Activated T-cell treated with anti-CD3 and anti-CD28 coated beads, Interleukin-2, amount 50 U/mL, for 72 hours (primary cell): ENCODE measurements at regions not wholly inside any gene's neighbourhood (a gene's known extent, or its start where the extent isn't known, plus 50 kb on each side); places are given as distances from the start of the nearest gene placed in this dataset.
"Not testable (repeated sequence)": the region's sequence is repeated elsewhere in the genome, so short reads cannot be mapped to it uniquely, and the experiment has no call there.

ENCODE experiments used
- ATAC-seq, 2 donors: fragments of 150-1000 bp; cut with Tn5 transposase; replicated peaks in 1 of 2; 2 replicates each; pipeline ENCODE4 v1.10.0; 2021; ENCODE audit warnings: moderate library complexity in 2 of 2, mild to moderate bottlenecking in 1 of 2
- DNase-seq, 2 donors: peaks; one replicate each; pipeline ENCODE4 v3.0.0; 2021 to 2022; ENCODE audit warnings: mixed read lengths in 1 of 2
- H3K27ac Mint-ChIP-seq: one replicate; pipeline ENCODE4 v1.8.0; 2022; ENCODE audit warnings: mild to moderate bottlenecking, moderate library complexity, mixed read lengths
- H3K27me3 Mint-ChIP-seq: one replicate; pipeline ENCODE4 v1.8.0; 2022; ENCODE audit warnings: low read depth, mixed read lengths
- H3K36me3 Mint-ChIP-seq, 2 donors: one replicate each; pipeline ENCODE4 v1.8.0; 2022; ENCODE audit warnings: mixed read lengths in 2 of 2, mild to moderate bottlenecking in 1 of 2; ENCODE audit not compliant: insufficient read depth in 2 of 2
- H3K4me1 Mint-ChIP-seq: one replicate; pipeline ENCODE4 v1.8.0; 2022; ENCODE audit warnings: low read depth, mixed read lengths
- H3K4me3 Mint-ChIP-seq, 2 donors: one replicate each; pipeline ENCODE4 v1.8.0; 2022; ENCODE audit warnings: mild to moderate bottlenecking in 2 of 2, mixed read lengths in 2 of 2, moderate library complexity in 2 of 2
- H3K9me3 Mint-ChIP-seq, 2 donors: one replicate each; pipeline ENCODE4 v1.8.0; 2022; ENCODE audit warnings: mixed read lengths in 2 of 2

DNA sequence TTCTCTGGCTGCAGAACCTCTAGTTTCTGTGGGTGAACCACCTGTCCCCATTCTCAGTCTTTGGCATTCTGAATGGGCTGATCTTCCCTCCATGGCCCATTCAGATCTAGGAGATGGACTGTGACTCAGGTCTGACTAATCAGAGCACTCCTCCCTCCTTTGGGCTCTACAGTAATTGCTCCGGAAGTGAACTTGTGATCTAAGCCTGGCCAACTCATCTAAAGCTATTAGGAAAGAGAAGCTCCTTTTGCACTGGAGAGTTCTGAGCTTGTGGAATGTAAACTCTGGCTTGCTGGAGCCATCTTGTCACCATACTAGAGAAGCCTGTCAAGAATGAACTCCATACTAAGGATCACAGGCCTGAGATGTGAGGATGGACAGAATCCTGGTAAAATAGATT, 168.2 kb downstream of the SUDS3 start:
- Mint-ChIP-seq H3K36me3 (no peaks in the 10 kb centered on the region), H3K4me3 (no peak overlapping the region), H3K27ac (no peak overlapping the region), H3K4me1 (no peaks in the 10 kb centered on the region), H3K27me3 (no peaks in the 10 kb centered on the region), H3K9me3 (peaks cover 2 to 5% of the 10 kb centered on the region in 2 donors)
- ATAC-seq (no peak), DNase-seq (no peak)

DNA sequence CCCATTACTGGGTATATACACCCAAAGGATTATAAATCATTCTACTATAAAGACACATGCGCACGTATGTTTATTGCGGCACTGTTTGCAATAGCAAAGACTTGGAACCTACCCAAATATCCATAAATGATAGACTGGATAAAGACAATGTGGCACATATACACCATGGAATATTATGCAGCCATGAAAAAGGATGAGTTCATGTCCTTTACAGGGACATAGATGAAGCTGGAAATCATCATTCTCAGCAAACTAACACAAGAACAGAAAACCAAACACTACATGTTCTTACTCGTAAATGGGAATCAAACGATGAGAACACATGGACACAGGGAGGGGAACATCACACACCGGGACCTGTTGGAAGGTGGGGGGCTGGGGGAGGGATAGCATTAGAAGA, 171.3 kb downstream of the SUDS3 start:
- ATAC-seq, H3K27me3 Mint-ChIP-seq, H3K4me3 Mint-ChIP-seq, H3K36me3 Mint-ChIP-seq, H3K4me1 Mint-ChIP-seq, H3K27ac Mint-ChIP-seq, H3K9me3 Mint-ChIP-seq, DNase-seq: not testable (repeated sequence)

DNA sequence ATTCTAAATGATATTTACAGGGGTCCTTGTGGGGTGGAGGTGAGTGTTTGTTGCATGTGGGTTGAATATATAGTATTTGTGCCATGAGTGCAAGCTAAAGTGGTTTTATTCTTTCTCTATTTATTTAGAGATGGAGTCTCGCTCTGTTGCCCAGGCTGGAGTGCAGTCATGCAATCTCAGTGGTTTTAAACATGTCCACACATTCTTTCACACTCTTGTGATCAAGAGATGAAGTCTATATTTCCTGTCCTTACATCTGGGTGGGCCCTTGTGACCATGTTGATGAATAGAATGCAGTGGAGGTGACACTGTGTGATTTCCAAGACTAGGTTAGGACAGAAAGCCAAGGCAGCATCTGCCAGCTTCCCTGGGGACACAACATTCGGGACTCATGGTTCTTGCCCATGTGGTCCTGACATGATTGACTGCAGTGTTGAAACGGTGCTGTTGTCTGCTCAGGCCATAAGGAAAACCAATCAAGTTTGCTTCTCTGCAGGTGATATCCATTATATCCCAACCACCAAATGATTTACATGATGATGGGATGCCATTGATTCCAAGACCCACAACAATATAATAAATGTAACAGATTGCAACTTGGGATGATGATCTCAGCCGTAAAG, 172.6 kb downstream of the SUDS3 start:
- ATAC-seq (no peak), DNase-seq (no peak)
- no peaks in the 10 kb centered on the region for H3K27me3 Mint-ChIP-seq
- peaks cover 4 to 6% of the 10 kb centered on the region in 2 donors for H3K9me3 Mint-ChIP-seq
- no peak overlapping the region for H3K4me3 Mint-ChIP-seq
- H3K36me3 Mint-ChIP-seq, result no peaks in the 10 kb centered on the region
- no peaks in the 10 kb centered on the region for H3K4me1 Mint-ChIP-seq
- H3K27ac Mint-ChIP-seq, result no peak overlapping the region

DNA sequence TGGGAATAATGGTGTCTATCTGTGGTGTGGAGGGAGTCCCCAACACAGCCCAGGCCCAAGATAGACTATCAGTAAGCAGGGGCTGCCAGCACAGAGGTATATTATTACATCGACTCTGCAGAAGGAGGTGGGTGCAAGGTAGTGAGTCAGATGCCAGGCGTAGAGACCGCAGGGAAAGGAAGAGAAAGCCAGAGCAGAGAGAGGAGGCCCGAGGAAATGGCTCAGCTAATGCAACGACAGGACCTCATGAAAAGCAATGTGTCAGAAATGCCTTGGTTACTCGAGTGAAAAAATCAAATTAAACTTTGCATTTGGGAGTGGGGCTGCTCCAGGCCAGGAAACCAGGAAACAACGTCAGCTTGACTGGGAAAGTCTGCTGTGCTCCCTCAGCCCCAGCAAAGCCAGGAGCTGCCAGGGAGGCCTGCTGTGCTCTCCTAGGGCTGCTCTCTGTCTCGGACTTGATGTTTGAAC, 173.2 kb downstream of the SUDS3 start:
- H3K27me3 Mint-ChIP-seq, result no peaks in the 10 kb centered on the region
- H3K9me3 Mint-ChIP-seq, result peaks cover 4 to 6% of the 10 kb centered on the region in 2 donors
- no peak overlapping the region for H3K4me3 Mint-ChIP-seq
- H3K4me1 Mint-ChIP-seq, result no peaks in the 10 kb centered on the region
- DNase-seq (no peak), ATAC-seq (no peak)
- no peak overlapping the region for H3K27ac Mint-ChIP-seq
- H3K36me3 Mint-ChIP-seq, result no peaks in the 10 kb centered on the region

DNA sequence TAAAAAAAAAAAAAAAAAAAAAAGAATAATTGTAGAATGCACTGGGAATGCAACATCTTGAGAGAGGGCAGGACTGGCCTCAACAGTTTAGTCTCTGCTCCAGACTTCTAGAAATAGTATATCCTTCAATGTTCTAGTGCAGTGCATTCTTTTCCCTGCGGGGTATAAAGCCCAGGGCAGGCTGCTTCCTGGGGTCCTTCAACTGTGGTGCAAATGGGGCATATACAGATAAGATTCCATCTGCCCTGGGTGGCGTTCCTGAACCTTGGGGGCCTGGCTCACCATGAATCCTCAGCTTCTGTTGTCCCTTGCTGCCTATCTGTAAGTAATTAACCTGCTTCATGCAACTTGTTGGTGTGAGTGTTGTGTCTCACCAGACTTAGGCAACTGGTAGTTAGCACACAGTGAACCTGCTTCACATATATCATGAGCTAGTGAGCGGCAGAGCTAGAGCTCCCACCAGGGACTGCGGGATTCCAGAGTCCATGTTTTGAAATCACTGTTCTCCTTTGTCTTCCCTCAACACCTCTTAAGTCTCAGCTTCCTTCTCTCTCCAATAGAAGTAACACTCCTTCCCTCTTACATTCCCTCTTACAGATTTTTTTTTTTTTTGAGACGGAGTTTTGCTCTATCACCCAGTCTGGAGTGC, 177.6 kb downstream of the SUDS3 start:
- no peak overlapping the region for H3K27ac Mint-ChIP-seq

DNA sequence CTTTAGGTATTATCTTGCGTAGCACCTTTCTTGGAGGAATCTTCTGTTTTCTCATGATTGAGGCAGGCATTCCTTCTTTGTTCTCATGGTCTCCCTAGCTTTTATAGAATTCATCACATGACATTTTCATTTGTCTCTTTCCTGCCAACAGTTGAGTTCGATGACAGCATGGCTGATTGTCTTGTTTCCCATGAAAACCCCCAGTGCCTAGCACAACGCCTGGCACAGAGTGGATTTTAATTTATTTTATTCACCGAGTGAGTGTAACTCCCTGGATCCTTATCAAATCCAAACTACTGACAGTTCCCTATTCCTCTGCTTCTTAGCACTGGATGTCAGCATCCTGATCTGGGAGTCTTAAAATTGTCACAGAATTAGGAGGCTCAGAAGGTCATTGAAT, 182.6 kb downstream of the SUDS3 start:
- no peak for ATAC-seq
- no peak overlapping the region for H3K27ac Mint-ChIP-seq
- no peak for DNase-seq
- H3K36me3 Mint-ChIP-seq, result no peaks in the 10 kb centered on the region
- H3K4me3 Mint-ChIP-seq, result no peak overlapping the region
- H3K4me1 Mint-ChIP-seq, result no peaks in the 10 kb centered on the region
- no peaks in the 10 kb centered on the region for H3K9me3 Mint-ChIP-seq
- no peaks in the 10 kb centered on the region for H3K27me3 Mint-ChIP-seq

More for the DNA sequence above, 177.6 kb downstream of the SUDS3 start:
- ATAC-seq (no peak), DNase-seq (no peak)
- H3K9me3 Mint-ChIP-seq, result peaks cover 2 to 4% of the 10 kb centered on the region in 2 donors
- H3K36me3 Mint-ChIP-seq, result no peaks in the 10 kb centered on the region
- no peaks in the 10 kb centered on the region for H3K27me3 Mint-ChIP-seq
- no peak overlapping the region for H3K4me3 Mint-ChIP-seq
- no peaks in the 10 kb centered on the region for H3K4me1 Mint-ChIP-seq

DNA sequence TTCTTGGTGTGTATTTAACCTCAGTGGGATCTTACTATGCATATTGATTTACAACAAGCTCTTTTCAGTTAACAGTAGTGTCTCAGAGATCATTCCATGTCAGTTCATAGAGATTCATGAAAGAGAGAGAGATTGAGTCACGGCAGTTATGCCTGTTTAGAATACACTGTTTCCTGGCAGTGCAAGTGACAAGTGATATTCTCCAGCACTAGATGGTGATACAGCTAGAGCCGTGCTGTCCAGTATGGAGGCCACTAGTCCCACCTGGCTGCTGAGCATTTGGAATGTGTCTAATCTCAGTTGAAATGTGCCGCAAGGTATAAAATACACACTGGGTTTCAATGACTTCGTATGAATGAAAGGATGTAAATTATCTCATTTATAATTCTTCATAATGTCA, 184.4 kb downstream of the SUDS3 start:
- no peaks in the 10 kb centered on the region for H3K27me3 Mint-ChIP-seq
- DNase-seq, result no peak
- no peak overlapping the region for H3K27ac Mint-ChIP-seq
- H3K36me3 Mint-ChIP-seq, result no peaks in the 10 kb centered on the region
- ATAC-seq, result no peak
- H3K4me1 Mint-ChIP-seq, result no peaks in the 10 kb centered on the region
- no peaks in the 10 kb centered on the region for H3K9me3 Mint-ChIP-seq
- no peak overlapping the region for H3K4me3 Mint-ChIP-seq

DNA sequence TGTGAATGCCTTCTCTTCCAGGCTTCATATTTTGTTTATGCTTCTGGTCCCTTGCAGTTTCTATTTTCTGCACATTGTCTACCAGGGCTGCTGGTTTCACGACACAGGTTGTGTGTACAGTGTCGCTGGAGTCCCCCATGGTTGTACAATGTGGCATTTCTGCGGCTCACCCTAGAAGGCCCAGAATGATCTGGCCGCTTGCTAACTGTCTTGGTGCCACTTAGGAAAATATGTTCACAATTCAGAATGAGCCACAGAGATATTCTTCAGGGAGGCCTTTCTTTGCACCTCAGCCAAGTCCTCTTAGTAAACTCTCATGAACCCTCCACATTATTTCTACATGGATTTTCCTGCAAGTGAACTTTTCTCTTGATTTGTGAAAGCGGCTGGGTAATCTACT, 195.4 kb downstream of the SUDS3 start:
- H3K36me3 Mint-ChIP-seq, result peaks cover 0 to 3% of the 10 kb centered on the region in 2 donors
- peaks cover 1 to 4% of the 10 kb centered on the region in 2 donors for H3K9me3 Mint-ChIP-seq
- ATAC-seq (no peak), DNase-seq (no peak)
- no peaks in the 10 kb centered on the region for H3K27me3 Mint-ChIP-seq
- H3K27ac Mint-ChIP-seq, result no peak overlapping the region
- no peaks in the 10 kb centered on the region for H3K4me1 Mint-ChIP-seq
- no peak overlapping the region for H3K4me3 Mint-ChIP-seq

DNA sequence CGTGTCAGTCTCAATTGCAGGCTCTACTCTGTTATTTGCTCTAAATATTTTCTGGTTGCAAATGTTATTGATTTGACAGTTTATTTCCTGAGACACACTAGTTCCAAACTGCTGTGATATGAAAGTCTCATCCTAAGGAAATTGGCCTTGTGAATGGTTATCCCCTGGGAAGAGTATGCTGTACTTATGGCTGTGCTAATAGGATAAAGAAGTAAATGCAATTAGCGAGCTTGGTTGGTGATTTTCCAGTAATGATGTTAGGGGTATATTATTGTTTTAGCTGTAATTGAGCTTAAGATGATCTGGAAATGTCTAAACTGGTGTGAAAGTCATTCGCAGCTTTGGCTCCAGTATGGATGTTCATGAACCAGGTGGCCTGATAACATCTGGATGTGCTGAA, 197.9 kb downstream of the SUDS3 start:
- peaks cover 0 to 3% of the 10 kb centered on the region in 2 donors for H3K36me3 Mint-ChIP-seq
- DNase-seq, result no peak
- H3K4me1 Mint-ChIP-seq, result no peaks in the 10 kb centered on the region
- no peaks in the 10 kb centered on the region for H3K27me3 Mint-ChIP-seq
- H3K4me3 Mint-ChIP-seq, result no peak overlapping the region
- H3K27ac Mint-ChIP-seq, result no peak overlapping the region
- H3K9me3 Mint-ChIP-seq, result peaks cover 1 to 4% of the 10 kb centered on the region in 2 donors
- no peak for ATAC-seq

DNA sequence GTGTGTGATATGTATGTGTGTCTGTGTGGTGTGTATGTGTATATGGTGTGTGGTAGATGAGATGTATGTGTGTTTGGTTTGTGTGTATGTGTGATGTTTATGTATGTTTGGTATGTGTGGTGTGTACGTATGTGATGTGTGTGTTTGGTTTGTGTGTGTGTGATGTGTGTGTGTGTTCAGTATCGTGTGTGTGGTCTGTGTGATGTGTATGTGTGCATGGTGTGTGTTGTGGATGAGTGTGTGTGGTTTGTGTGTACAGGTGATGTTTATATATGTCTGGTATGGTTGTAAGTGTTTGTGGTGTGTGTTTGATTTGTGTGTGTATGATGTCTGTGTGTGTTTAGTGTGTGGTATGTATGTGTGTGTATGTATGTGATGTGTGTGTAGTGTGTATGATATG, 199.4 kb downstream of the SUDS3 start:
- Mint-ChIP-seq H3K27ac (no peak overlapping the region), H3K4me1 (no peaks in the 10 kb centered on the region), H3K36me3 (peaks cover 0 to 3% of the 10 kb centered on the region in 2 donors), H3K27me3 (no peaks in the 10 kb centered on the region), H3K4me3 (no peak overlapping the region), H3K9me3 (peaks cover 1 to 4% of the 10 kb centered on the region in 2 donors)
- ATAC-seq (no peak), DNase-seq (no peak)

DNA sequence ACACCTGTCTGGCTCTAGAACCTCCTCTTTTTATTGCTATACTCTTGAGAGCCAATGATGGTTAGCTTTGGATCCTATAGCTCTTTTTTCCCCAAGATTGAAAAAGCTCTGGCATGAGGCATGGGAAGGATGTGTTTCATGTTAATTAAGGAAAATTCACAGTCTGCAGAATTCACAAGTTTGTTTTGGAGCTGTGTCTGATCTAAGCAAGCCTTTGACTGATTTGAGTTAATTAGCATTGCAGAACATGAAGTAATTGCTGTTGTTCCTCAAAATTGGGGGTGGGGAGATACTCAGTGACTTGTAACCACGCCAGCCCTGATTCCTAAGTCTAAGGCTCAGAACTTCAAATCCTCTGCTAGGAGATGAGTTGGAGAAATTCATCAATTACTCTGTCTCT, 205.0 kb downstream of the SUDS3 start:
- H3K4me1 Mint-ChIP-seq, result no peaks in the 10 kb centered on the region
- DNase-seq (no peak), ATAC-seq (no peak)
- no peaks in the 10 kb centered on the region for H3K9me3 Mint-ChIP-seq
- no peak overlapping the region for H3K27ac Mint-ChIP-seq
- no peaks in the 10 kb centered on the region for H3K27me3 Mint-ChIP-seq
- H3K4me3 Mint-ChIP-seq, result no peak overlapping the region
- no peaks in the 10 kb centered on the region for H3K36me3 Mint-ChIP-seq

DNA sequence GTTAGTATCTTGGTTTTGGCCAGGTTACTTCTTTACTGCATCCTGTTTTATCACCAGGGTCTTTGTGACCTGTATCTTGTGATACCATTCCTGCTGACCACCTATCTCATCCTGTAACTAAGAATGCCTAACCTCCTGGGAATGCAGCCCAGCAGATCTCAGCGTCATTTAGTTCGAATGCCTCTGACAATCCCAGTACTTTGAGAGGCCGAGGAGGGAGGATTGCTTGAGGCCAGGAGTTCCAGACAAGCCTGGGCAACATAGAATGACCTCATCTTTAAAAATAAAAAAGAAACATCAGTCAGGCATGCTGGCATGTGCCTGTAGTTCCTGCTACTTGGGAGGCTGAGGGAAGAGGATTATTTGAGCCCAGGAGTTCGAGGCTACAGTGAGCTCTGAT, 206.5 kb downstream of the SUDS3 start:
- H3K27ac Mint-ChIP-seq, result no peak overlapping the region

DNA sequence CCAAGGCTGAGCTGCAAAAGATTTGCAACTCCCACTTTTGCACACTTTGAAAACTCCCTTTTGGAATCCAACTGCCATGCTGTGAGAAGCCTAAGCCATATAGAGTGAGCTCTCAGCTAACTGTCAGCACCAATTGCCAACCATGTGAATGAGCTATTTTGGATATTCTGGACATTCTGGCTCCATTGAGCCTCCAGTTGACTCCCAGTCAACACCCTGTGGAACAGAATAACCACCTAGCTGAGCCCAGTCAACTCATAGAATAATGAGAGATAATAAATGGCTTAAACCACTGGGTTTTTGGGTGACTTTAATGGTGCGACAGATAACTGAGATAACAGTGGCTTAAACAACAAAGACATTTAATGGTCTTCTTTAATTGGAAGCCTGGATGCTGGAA, 210.1 kb downstream of the SUDS3 start:
- H3K9me3 Mint-ChIP-seq, result peaks cover 0 to 1% of the 10 kb centered on the region in 2 donors
- no peak overlapping the region for H3K27ac Mint-ChIP-seq
- H3K4me3 Mint-ChIP-seq, result no peak overlapping the region
- ATAC-seq (no peak), DNase-seq (no peak)
- H3K27me3 Mint-ChIP-seq, result no peaks in the 10 kb centered on the region
- no peaks in the 10 kb centered on the region for H3K36me3 Mint-ChIP-seq
- no peaks in the 10 kb centered on the region for H3K4me1 Mint-ChIP-seq

More for the DNA sequence above, 206.5 kb downstream of the SUDS3 start:
- ATAC-seq, result no peak
- no peak for DNase-seq
- H3K9me3 Mint-ChIP-seq, result peaks cover 0 to 1% of the 10 kb centered on the region in 2 donors
- H3K36me3 Mint-ChIP-seq, result no peaks in the 10 kb centered on the region
- no peaks in the 10 kb centered on the region for H3K27me3 Mint-ChIP-seq
- no peaks in the 10 kb centered on the region for H3K4me1 Mint-ChIP-seq
- no peak overlapping the region for H3K4me3 Mint-ChIP-seq

DNA sequence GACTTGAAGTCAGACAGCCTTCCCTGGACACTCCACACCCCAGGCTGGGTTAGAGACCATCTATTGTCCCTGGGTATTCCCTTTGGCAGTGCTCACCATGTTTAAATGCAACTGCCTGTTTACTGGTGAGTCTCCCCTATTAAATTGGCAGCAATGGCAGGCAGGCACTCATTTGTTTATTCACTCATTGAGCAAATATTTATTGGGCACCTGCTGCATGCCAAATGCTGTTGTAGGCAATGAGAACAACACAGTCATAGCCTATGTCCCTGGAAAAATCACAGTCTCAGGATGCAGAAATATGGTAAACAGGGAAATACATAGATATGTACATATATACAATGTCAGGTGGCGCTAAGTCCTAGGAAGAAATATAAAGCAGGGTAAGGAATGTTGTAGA, 212.8 kb downstream of the SUDS3 start:
- no peaks in the 10 kb centered on the region for H3K27me3 Mint-ChIP-seq
- ATAC-seq, result no peak

More for the DNA sequence above, 212.8 kb downstream of the SUDS3 start:
- H3K36me3 Mint-ChIP-seq, result no peaks in the 10 kb centered on the region
- H3K27ac Mint-ChIP-seq, result no peak overlapping the region
- H3K9me3 Mint-ChIP-seq, result peaks cover 1 to 2% of the 10 kb centered on the region in 2 donors
- H3K4me3 Mint-ChIP-seq, result no peak overlapping the region
- H3K4me1 Mint-ChIP-seq, result no peaks in the 10 kb centered on the region
- DNase-seq, result no peak
